ENCODE measurements at regions not wholly inside any gene's neighbourhood (a gene's known extent, or its start where the extent isn't known, plus 50 kb on each side); places are given as distances from the start of the nearest gene placed in this dataset.

DNA sequence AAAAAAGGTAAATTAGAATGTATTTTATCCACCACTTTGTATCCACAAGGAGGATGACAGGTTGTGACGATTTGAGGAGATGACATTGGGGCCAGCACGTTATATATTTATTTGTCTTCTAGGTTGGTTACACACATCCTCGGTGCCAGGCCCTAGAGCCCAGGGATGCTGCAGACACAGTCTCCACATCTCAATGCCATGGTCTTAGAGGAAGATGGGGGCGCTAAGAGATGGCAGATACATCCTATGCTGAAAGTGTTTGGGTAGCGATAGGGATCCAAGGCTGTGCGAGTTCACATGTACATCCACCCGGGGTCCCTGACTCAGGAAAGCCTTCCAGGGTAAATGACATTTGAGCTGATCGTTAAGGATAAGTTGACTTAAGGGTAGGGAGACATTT lies 193.1 kb upstream of the GSC start:
- DNase-seq (ENCODE audit: low spot score): no peak
- intact Hi-C loops (cut with DNase I): no loop called here

DNA sequence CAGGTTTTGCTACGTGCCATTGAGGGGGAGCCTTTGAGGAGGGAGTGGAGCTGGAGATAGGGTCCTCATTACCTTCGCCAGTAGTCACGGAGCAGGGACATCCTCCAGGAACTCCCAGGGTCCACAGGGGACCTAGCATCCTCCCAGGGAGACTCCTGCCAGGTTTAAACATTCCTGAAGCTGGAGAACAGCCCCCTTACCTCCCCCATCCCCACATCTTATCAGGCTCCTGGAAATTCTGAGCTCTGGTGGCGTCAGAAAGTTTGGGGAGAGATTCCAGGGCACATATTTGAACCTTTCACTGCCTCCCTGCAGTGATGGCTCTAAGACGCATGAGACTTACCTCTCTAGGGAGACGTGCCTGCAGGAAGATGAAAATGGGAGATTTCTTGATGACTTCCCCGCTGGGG lies 192.3 kb upstream of the GSC start:
- intact Hi-C loops (cut with DNase I): no loop called here
- DNase-seq (ENCODE audit: low spot score): no peak

DNA sequence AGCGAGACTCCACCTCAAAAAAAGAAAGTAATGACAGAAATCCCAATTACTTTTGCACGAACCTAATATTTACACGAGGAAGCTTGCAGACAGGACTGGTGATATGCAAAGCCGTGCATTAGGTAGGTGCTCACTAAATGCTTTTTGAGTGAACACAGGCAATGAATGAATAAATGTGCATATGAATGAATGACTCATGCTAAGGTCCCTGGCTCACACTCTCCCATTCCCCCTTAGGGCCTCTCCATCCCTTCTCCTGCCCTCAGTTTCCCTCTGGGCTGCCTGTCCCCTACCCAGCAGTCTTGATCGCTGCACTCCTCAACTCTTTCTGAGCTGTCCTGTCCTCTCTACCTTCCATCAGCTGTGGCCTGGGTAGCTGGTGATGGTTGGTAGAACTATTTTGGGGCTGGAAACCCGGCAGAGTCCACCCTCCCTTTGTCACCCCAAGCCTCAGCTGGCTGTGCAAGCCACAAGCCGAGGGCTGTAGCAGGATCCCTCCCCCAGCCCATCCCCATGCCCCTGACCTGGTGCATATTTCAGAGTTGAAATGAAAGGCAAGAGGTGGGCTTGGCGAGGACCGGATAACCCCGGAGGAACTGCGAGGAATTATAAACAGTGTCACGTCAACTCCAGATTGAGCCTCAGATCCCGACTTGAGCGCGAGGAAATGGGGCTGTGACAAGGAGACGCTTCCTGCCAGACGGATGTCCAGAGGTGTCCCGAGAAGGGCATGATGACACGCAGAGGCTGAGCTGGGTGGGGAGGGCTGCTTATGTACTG lies 191.7 kb upstream of the GSC start:
- no peak for DNase-seq (ENCODE audit: low spot score)
- intact Hi-C loops (cut with DNase I): no loop called here

DNA sequence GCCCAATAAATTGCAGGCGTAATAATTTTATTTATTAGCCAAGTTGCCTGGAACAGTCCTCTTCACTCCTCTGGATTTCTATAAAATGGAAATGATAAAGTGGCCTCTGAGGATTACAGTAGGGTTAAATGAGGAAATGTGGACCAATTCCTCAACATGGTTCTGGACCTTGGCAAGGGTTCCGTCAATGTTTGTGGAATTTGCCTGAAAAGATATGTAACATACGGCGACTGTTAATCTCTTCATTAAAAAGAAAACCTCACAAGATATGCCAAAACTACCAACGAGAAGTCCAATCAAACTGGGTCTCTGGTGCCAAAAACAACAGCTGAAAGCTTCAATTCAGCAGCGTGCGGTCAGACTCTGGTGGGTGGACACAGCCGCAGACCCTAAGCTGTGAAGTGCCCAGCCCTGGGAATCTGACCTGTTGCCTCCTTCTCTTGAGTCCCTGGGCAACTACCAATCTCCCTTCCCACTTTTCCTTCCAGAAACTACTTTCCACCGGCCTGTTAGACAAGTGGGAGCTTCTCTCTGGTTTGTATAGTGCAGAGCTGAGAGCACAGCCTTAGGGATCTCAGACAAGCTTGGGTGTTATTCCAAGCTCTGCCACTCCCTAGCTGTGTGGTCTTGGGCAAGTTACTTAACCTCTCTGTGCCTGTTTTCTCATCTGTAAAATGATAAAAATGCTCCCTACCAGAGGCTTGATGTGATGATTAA lies 190.5 kb upstream of the GSC start:
- intact Hi-C loops (cut with DNase I): no loop called here
- no peak for DNase-seq (ENCODE audit: low spot score)

DNA sequence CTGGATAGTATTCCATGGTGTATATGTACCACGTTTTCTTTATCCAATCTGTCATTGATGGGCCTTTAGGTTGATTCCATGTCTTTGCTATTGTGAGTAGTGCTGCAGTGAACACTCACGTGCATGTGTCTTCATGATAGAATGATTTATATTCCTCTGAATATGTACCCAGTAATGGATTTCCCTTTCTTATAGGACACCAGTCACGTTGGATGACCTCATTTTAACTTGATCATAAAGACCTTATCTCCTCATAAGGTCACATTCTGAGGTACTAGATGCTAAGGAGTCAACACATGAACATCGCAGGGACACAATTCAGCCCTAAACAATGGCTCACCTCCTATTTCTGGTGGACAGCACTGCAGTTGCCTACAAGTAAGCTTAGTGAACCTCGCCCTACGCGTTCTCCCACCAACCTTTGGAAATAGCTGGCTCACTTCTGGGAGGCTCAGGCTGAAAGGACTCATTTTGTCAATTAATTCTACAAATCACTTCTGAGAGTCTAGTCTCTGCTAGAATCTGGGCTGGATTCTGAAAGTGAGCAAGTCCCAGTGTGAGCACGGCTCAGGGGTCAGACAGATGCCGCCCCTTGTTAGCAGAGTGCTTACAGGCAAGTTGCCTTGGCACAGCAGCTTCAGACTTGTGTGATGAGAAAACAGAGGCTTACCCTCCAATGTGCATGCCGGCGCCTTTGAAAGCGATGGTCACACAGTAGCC lies 183.8 kb upstream of the GSC start:
- no peak for DNase-seq (ENCODE audit: low spot score)
- intact Hi-C loops (cut with DNase I): no loop called here

DNA sequence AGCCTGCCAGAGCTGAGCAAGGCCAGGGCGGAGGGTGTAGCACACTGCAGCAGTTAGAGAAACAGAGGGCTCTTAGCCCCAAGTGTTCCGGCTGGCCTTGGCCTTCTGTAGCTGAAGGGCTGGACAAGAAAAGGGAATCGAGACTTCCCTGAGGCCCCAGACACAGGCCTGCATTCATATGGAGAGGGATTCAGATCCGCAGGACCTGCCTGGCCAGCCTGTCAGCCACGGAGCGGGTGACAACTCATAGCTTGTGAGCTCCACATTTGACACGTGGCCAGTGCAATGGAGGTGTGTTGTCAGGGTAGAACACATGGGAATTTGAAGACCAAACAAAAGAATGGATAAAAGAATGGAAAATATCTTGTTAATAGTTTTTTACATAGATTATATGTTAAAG lies 182.2 kb upstream of the GSC start:
- no peak for DNase-seq (ENCODE audit: low spot score)

DNA sequence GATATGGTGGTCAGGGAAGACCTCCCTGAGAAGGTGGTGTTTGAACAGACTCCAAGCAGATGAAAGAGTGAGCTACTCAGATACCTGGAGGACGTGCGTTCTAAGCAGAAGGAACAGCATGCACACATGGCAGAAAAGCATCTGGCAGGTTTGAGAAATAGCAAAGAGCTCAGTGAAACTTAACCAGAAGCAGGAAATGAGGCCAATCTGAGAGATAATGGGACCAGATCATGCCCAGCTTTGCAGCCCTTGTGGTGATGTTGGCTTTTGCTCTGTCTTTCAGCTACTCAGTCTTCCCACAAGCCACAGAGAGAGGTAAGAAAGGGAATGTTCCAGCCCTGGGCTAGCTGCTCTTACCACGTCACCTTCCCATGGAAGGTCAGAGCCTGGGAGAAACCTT lies 176.3 kb upstream of the GSC start:
- intact Hi-C loops (cut with DNase I): no loop called here
- DNase-seq (ENCODE audit: low spot score): no peak

More for the DNA sequence above, 182.2 kb upstream of the GSC start:
- intact Hi-C loops (cut with DNase I): no loop called here

DNA sequence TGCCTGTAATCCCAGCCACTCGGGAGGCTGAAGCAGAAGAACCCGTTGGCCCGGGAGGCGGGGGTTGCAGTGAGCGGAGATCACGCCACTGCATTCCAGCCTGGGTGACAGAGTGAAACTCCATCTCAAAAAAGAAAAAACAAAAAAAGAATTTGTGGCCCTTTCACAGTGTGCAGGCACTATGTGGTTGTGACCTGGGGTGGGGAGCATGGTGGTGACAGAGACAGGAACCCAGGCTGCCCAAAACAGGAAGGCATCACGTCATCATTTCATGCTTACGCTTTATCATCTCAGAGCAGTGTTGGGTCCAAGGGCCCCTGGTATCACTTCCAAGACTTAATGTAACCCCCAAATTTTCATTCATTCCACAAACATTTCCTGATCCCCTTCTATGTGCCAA lies 175.7 kb upstream of the GSC start:
- intact Hi-C loops (cut with DNase I): no loop called here

DNA sequence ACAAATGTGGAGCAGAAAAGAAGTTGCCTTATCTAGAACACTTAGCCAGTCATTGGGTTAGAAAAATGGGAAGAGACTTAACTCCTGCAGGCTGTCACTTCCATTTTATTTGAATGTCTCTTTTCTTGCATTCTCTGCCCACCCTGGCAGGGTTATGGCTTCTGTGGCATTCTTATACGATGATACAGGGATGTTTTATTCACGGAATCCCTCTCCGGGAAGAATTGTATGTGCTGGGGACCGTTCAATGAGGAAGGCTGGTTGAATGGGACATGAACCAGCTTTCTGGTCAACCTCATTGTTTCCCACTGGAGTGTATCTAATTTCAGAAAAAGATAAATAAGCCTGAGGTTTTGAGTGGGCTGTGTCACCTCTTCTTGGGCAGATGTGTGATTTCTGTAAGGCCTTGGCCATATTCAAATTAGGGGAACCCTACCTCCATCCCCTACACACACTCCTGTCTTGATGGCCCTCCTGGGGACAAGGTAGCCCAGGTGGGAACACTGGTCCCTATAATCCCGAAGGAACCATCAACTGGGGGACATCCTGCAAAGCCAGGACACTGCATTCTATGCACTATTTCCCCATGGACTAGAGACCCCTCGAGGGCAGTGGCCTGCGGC lies 174.8 kb upstream of the GSC start:
- no peak for DNase-seq (ENCODE audit: low spot score)
- intact Hi-C loops (cut with DNase I): no loop called here

More for the DNA sequence above, 175.7 kb upstream of the GSC start:
- no peak for DNase-seq (ENCODE audit: low spot score)

DNA sequence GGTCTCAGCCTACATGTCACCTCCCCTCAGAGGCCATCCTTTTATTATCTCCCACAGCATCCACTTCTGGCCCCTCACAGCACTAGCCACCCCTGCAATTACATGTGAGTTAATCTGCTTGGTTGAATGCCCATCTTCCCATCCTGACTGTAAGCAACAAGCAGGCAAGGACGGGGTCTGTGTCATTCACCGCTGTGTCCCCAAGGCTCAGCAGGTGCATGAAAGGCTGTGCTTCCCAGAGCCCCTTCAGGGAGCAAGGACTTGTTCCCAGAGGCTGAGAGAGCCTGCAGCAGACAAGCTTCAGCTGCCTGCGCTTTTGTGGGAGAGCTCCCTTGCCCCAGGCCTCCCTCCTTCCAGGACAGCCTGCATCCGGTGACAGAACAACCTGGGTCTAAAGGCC lies 172.7 kb upstream of the GSC start:
- intact Hi-C loops (cut with DNase I): no loop called here
- no peak for DNase-seq (ENCODE audit: low spot score)

DNA sequence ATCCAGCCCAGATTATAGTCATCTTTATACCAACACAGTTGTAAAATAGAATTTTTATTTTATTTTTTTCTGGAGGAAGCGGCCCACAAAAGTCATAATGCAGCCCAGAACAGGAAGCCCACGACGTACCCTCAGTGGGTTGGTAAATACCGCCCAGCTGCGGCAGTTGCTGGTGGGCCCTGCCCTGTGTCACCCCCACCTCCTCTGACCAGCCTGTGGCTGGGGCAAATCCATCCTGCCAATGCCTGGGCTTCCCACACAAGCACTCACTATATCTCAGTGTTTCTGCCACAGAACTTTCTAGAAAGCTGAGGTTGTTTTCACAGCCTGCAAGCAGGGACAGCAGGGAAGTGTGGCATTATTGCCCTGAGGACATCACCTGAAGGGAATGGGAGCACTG lies 171.4 kb upstream of the GSC start:
- no peak for DNase-seq (ENCODE audit: low spot score)
- intact Hi-C loops (cut with DNase I): no loop called here

DNA sequence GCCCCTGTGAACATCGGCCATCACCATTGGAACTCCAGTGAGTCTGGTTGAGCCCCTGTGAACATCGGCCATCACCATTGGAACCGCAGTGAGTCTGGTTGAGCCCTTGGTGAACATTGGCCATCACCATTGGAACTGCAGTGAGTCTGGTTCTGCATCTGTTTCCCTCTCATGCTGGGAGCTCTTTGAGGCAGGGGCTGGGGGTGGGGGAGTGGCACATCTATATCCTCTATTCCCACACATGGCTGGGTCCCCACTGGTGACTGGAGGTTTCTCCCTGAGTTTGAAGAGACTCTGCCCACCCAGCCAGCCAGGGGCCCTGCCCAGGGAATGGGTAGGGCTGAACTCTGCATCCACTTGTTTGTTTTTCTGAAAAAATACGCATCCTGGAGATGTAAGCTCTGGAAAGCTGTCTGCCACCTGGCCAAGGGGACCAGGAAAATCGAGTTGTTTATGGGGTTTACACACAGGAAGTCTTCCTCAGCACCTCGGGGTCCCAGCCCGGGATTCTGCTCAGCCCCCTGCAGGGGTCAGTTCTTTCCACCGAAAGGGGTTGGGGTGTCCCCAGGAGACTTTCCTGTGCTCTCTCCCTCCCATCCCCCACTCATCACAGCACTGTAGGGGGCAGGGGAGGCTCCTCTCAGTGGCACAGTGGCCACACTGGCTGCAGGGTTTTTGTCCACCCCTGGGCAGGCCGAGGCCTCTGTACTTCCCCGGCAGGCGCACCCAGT lies 170.5 kb upstream of the GSC start:
- no peak for DNase-seq (ENCODE audit: low spot score)
- intact Hi-C loops (cut with DNase I): no loop called here

DNA sequence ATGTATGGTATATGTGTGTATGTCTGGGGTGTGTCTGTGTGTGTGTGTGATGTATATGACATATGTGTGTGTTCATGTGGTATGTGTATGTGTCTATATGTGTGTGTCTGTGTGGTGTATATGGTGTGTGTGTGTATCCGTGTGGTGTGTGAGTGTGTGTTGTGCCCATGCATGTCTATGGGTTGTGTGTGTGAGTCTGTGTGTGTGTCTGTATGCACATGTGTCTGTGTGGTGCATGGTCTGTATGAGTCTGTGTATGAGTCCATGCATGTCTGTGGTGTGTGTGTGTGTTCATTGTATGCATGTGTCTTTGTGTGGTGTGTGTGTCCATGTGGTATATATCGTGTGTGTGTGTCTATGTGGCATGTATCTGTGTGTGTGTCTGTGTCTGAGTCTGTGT lies 168.1 kb upstream of the GSC start:
- DNase-seq (ENCODE audit: low spot score): no peak
- intact Hi-C loops (cut with DNase I): no loop called here

DNA sequence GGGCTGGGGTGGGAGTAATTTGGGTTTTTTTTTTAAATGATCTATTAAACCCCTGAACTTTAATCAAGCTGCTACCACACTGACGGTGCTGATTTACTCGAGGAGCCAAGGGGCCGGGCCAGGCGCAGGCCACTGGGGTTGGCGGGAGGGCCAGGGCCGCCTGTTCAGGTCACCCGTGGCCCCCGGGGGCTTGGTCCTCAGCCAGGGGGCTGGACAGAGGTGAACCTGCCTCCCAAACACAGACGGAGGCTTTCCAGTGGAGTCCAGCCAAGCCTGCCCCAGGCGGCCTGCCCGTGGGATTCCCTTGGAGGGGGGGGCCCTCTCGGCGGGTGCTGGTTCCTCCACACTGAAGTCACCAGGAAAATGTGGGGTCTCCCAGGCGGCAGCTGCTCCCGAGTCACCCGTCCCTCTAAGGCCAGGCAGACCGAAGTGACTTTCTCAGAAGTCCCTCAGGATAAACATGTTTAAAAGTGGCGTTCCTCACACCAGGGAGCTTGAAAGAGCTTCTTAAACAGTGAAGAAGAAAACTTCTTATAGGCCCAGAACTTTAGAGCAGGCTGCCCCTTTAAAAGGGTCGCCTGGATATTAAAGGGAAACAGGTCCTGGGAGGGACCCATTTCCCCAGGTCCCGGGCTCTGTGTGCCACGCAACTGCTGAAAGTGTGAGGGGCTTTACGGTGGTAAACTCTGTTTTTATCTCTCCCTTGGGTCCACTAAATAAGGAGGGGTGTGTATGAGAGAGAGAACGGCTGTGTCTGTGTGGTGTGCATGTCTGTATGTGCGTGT lies 167.2 kb upstream of the GSC start:
- no peak for DNase-seq (ENCODE audit: low spot score)
- intact Hi-C loops (cut with DNase I): no loop called here

DNA sequence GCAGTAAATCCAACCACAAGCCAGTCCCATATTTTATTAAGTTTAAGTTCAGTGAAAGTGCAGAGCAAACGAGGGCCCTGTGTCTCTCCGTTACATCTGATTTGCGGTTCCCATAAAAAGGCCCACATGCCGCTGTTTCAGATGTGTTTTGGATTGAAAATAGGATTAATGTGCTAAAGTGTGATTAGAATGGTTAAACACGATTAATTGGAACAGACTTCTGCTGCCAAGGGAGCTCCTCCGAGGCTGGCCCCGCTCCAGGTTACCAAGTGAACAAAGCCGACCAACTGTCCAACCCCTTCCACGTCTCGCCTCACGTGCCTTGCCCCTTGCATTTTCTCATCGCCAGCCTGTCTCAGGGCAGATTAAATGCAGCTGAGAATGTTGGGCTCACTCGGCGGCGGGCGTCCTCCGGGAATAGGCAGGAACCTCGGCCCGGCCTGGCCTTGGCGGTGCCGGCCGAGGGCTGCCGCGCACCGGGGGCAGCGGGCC lies 166.5 kb upstream of the GSC start:
- DNase-seq (ENCODE audit: low spot score): peak; percentile 90
- intact Hi-C loops (cut with DNase I): no loop called here

DNA sequence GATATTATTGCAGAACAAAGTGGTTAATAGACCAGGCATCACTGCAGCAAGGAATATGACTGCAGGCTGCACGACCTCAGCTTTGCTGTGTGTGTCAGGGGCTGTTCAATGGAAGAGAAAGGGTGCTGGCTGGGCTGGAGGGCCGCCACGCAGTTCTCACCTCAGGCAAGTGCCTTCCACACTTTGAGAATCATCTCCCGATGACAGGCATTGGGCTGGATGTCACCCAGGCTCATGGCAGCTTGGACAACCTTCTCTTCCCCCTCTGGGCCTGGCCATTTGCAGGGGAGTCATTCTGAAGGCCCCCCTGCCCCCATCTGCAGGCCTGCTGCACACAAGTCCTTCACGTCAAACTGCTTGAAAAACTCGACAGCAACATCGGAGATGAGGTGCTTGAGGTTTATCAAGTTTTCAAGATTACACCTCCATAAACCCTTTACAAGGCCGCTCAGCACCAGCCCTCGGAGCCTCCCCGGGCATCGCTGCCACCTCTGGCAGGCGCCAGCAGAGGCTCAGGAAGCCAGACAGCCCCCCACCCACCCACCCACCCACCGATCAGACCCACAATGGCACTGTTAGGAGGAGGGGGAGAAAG lies 165.9 kb upstream of the GSC start:
- intact Hi-C loops (cut with DNase I): no loop called here

DNA sequence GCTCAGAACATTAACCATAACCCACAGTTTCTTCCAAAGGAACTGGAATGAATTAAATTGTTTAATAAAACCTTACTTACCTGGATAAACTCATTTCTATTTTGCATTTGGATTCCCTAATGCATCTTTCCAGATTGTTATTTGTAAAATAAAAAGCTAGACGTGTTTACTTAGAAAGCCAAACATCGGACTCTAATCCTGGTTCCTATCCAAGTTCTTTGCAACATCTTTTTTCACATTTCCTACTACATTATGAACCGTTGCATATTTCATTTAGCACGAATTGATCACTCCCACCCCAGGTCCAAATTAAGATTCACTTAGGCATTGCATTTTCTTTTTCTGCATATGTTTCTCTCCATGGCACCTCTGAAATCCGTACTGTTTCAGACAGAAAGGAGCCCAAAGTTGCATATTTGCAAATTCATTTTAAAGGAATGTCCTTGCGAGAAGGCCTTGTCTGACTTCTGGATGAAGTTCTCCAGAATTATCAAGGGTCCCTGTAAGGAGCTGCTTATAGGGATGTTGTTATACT lies 164.4 kb upstream of the GSC start:
- intact Hi-C loops (cut with DNase I): no loop called here
- no peak for DNase-seq (ENCODE audit: low spot score)

More for the DNA sequence above, 165.9 kb upstream of the GSC start:
- DNase-seq (ENCODE audit: low spot score): no peak

DNA sequence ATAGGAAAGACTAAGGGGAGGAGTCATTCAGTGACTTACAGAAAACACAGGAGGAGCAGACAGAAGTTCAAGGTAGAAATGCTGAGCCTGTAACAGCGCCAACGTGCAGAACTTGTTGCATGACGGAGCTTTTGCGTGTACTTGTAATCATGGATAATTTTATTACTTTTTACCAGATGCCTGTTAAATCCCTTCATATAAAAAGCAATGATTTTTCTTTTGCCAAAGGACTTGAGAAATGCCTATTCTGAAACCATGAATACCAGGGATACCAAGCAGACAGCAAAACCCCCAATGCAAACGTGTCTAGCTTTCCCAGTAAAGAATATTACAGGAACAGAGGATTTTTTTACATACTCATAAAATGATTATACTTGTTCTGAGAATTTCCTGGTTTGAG lies 163.6 kb upstream of the GSC start:
- intact Hi-C loops (cut with DNase I): no loop called here
- DNase-seq (ENCODE audit: low spot score): no peak

Data from posterior vena cava (tissue), 2 donors.